Pancreas (tissue), 10 donors: ENCODE measurements at regions not wholly inside any gene's neighbourhood (a gene's known extent, or its start where the extent isn't known, plus 50 kb on each side); places are given as distances from the start of the nearest gene placed in this dataset.

Experiments
- ATAC-seq, 4 donors: fragments of 200-7000 bp; cut with Tn5 transposase; one replicate each; pipeline versions ENCODE4 v1.8.0 to v1.9.1; 2020; ENCODE audit warnings: mild to moderate bottlenecking in 4 of 4, moderate library complexity in 4 of 4
- DNase-seq, 6 donors: peaks; one replicate each; pipeline ENCODE4 v3.0.0-alpha.2; 2020
- FAIRE-seq: peaks from 2 replicates; lab custom pipeline; 2012; peaks lifted over from hg19 to GRCh38; lab: Jason Lieb, UNC
- H3K27ac ChIP-seq, 4 donors: fragments of 200-600 bp; sonication (generic); 1 replicate in 3 of 4; 2 replicates in 1 of 4; pipeline versions ENCODE4 v1.5.0 to v1.8.0; 2020
- H3K27me3 ChIP-seq, 4 donors: fragments of 200-600 bp; one replicate each; pipeline ENCODE4 v1.8.0; 2021
- H3K36me3 ChIP-seq, 3 donors: fragments of 200-600 bp; sonication (generic) in 1 of 3; one replicate each; pipeline versions ENCODE4 v1.5.0 to v1.8.0; 2020 to 2021
- H3K4me1 ChIP-seq, 3 donors: fragments of 200-600 bp; one replicate each; pipeline ENCODE4 v1.8.0; 2021
- H3K4me3 ChIP-seq, 4 donors: fragments of 200-600 bp; sonication (generic) in 2 of 4; one replicate each; pipeline versions ENCODE4 v1.5.0 to v1.8.0; 2020 to 2021
- H3K9me3 ChIP-seq, 4 donors: fragments of 200-600 bp; one replicate each; pipeline ENCODE4 v1.8.0; 2021
- WGBS, 2 donors: extraction: QIAGEN DNeasy Blood & Tissue Kit; methylation state at CpG; one replicate each; pipeline ENCODE4 v1.1.7; 2013; 5-methylcytosine and 5-hydroxymethylcytosine counted together
- intact Hi-C, 3 donors: fragments of 100-400 bp; cut with DNase I; formaldehyde crosslinking; loops; one replicate each; pipeline versions ENCODE4 v1.11.1 to v1.14.2; 2022
- TF ChIP-seq, protein P1 (sequence below), 4 donors: fragments of 200-600 bp; sonication (generic) in 3 of 4; IDR thresholded peaks; one replicate each; pipeline versions ENCODE4 v1.5.0 to v1.8.0; 2021; ENCODE audit warnings: antibody characterized with exemption in 4 of 4
- donor health status: healthy with polysubstance abuse.
- donor health status: DM: no; HTN: no; CAD: no; lungs with moderate emphysema.
- donor health status: DM: no; HTN: no; CAD: no.
- donor health status: control.
- donor health status: control.
- donor health status: Bipolar disorder and iron deficiency.
- donor health status: DM: yes; HTN: yes; CAD: no.
- donor health status: DM: no; HTN: no; CAD: no.
- donor health status: DM: no; HTN: no; CAD: no.
- donor health status: DM: yes; HTN: yes; CAD: no.

DNA sequence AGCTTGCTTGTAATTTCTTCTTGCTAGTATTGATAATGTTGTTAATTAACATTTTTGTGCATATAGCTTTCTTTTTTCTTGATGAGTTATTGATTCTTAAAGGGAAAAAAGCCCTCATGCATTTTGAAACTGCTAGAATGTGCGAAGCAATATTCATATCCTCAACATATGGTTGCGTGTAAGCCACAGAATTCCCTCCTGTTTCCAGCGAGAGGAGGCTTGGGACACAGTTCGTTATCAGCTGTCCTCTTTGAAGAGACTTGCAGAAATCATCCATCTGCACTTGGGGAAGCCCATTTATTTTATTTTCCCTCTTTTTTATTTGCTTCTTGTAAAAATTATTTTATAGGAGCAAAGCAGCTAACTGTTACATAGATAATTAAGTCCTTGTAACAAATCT lies 398.0 kb downstream of the ADRA2A start:
- H3K36me3 ChIP-seq: no peaks in the 10 kb centered on the region
- no peak overlapping the region for H3K27ac ChIP-seq
- H3K9me3 ChIP-seq: no peaks in the 10 kb centered on the region
- ATAC-seq: no peak
- H3K27me3 ChIP-seq: no peaks in the 10 kb centered on the region
- no peak overlapping the region for H3K4me3 ChIP-seq
- DNase-seq: no peak
- H3K4me1 ChIP-seq: no peaks in the 10 kb centered on the region
- WGBS, 2 donors: 82 to 87% methylated on average over 4 of the region's 4 CpGs
- TF ChIP-seq, protein P1, sequence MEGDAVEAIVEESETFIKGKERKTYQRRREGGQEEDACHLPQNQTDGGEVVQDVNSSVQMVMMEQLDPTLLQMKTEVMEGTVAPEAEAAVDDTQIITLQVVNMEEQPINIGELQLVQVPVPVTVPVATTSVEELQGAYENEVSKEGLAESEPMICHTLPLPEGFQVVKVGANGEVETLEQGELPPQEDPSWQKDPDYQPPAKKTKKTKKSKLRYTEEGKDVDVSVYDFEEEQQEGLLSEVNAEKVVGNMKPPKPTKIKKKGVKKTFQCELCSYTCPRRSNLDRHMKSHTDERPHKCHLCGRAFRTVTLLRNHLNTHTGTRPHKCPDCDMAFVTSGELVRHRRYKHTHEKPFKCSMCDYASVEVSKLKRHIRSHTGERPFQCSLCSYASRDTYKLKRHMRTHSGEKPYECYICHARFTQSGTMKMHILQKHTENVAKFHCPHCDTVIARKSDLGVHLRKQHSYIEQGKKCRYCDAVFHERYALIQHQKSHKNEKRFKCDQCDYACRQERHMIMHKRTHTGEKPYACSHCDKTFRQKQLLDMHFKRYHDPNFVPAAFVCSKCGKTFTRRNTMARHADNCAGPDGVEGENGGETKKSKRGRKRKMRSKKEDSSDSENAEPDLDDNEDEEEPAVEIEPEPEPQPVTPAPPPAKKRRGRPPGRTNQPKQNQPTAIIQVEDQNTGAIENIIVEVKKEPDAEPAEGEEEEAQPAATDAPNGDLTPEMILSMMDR (IDR thresholded peaks at IDR 0.05): no peak
- no peak for FAIRE-seq
- intact Hi-C loops: no loop called here

DNA sequence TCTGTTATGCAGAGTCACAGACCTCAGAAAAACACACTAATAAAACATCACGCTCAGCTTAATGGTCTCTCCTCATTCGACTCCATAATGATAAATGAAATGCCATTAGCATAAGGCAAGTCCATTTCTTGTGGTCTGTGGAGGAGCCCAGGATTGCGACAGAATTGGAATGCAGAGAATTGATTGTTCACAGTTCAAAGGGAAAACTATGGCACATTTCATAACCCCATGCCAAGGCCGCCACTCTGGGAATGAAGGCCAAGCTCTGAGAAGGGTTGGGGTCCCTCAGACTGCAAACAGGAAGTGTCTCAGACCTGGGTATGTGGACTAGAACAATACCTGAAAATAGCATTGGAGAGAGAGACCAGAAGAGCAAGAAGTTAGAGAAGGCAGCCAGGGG lies 398.9 kb downstream of the ADRA2A start:
- Histone ChIP-seq H3K27ac (no peak overlapping the region), H3K4me1 (no peaks in the 10 kb centered on the region), H3K36me3 (no peaks in the 10 kb centered on the region), H3K27me3 (no peaks in the 10 kb centered on the region), H3K4me3 (no peak overlapping the region), H3K9me3 (no peaks in the 10 kb centered on the region)
- ATAC-seq (peak in 2 of 4 donors; percentile 22 to 39), FAIRE-seq (no peak), DNase-seq (peak in 1 of 6 donors; percentile 15)
- TF ChIP-seq, protein P1 (IDR thresholded peaks at IDR 0.05): no peak
- intact Hi-C loops: no loop called here
- WGBS, 2 donors: 40 to 50% methylated on average over 4 of the region's 4 CpGs

DNA sequence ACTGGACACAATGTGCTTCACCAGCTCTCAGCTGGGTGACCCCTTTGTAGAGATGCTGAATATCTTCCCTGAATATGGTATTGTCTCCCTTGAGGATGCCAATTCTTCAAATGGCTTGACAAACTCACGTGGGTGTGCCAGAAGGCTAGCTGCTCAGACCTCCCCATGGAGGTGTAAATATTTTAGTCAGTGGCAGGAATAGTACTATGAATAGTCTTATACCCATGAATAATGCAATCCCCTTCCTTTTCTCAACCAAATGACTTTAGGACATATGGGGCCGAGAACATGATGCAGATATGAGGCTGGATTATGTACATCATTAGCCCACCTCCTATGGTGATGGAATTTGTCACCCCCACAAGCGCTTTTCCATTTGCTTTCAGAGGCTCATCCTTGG lies 401.8 kb downstream of the ADRA2A start:
- TF ChIP-seq, protein P1 (IDR thresholded peaks at IDR 0.05): no peak
- Histone ChIP-seq H3K4me1 (no peaks in the 10 kb centered on the region), H3K36me3 (no peaks in the 10 kb centered on the region), H3K4me3 (no peak overlapping the region), H3K27me3 (no peaks in the 10 kb centered on the region), H3K27ac (no peak overlapping the region), H3K9me3 (no peaks in the 10 kb centered on the region)
- DNase-seq: no peak
- 66 to 76% methylated on average over 3 of the region's 3 CpGs for WGBS, 2 donors
- no peak for FAIRE-seq
- intact Hi-C loops: no loop called here
- ATAC-seq: no peak

DNA sequence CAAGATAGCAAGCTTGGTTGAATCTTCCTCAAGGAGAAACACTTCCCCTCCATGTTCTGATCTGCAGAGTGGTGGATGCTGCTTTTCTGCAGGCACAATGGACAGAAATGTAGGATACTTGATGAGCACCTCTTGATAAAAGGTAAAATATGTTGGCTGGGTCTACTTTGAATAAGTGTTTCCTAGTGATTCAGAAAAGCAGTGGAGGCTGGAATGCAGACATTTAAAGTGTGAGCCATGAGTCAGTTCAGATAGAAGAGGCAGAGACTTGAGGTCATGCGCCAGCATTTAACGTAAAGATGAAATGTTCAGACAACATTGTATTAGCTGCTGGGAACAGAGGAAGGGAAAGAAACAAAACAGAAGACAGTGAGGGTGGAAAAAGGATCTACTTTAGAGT lies 403.1 kb downstream of the ADRA2A start:
- Histone ChIP-seq H3K27me3 (no peaks in the 10 kb centered on the region), H3K27ac (no peak overlapping the region), H3K4me3 (no peak overlapping the region), H3K4me1 (no peaks in the 10 kb centered on the region), H3K36me3 (no peaks in the 10 kb centered on the region), H3K9me3 (no peaks in the 10 kb centered on the region)
- TF ChIP-seq, protein P1 (IDR thresholded peaks at IDR 0.05): no peak
- ATAC-seq: no peak
- DNase-seq: no peak
- intact Hi-C loops: no loop called here
- WGBS, 2 donors: 93 to 96% methylated on average over 2 of the region's 2 CpGs
- no peak for FAIRE-seq

DNA sequence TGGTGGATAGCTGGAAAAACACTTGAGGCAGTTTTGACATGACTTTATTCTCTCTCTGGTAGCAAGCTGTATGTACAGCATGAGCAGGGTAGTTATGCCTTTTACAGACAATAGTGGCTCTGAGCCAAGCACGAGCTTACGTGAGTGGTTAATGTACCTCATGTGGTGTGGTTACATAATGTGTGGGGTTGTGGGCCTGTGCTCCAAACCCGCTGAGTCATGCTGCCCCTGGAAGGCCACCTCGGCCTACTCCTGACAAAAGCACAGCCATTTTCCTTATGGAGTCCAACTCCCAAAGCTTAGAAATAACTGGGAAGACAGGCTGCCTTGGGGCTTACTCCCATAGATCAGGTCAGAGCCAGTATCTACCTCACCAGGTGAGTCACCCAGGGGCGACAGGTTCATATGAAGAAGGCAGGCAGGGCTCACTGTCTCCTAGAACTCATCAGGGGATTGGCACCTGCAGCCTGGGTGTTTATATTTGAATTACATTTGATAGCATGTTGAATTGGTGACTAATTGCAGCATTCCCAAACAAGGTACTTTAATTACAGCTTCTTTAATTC lies 404.5 kb downstream of the ADRA2A start:
- Histone ChIP-seq H3K4me1 (no peaks in the 10 kb centered on the region), H3K4me3 (no peak overlapping the region), H3K27me3 (no peaks in the 10 kb centered on the region), H3K9me3 (no peaks in the 10 kb centered on the region), H3K36me3 (no peaks in the 10 kb centered on the region), H3K27ac (no peak overlapping the region)
- intact Hi-C loops: no loop called here
- DNase-seq: no peak
- ATAC-seq: no peak
- TF ChIP-seq, protein P1 (IDR thresholded peaks at IDR 0.05): no peak
- 78 to 83% methylated on average over 5 of the region's 5 CpGs for WGBS, 2 donors
- FAIRE-seq: no peak
